GM23248 (cell line): ENCODE measurements at regions not wholly inside any gene's neighbourhood (a gene's known extent, or its start where the extent isn't known, plus 50 kb on each side); places are given as distances from the start of the nearest gene placed in this dataset.
"Not testable (repeated sequence)": the region's sequence is repeated elsewhere in the genome, so short reads cannot be mapped to it uniquely, and the experiment has no call there.

Source experiments
- EZH2 ChIP-seq: fragments of 200-600 bp; sonication (generic); IDR thresholded peaks from 2 replicates; pipeline ENCODE4 v1.6.1; 2018; ENCODE audit warnings: antibody characterized with exemption, mild to moderate bottlenecking; ENCODE audit not compliant: insufficient read depth, poor library complexity, severe bottlenecking
- EZH2phosphoT487 ChIP-seq: fragments of 200-600 bp; sonication (generic); IDR thresholded peaks from 2 replicates; pipeline ENCODE4 v1.6.1; 2018; ENCODE audit warnings: antibody characterized with exemption, moderate library complexity, mild to moderate bottlenecking, low read depth; ENCODE audit not compliant: insufficient read depth

DNA sequence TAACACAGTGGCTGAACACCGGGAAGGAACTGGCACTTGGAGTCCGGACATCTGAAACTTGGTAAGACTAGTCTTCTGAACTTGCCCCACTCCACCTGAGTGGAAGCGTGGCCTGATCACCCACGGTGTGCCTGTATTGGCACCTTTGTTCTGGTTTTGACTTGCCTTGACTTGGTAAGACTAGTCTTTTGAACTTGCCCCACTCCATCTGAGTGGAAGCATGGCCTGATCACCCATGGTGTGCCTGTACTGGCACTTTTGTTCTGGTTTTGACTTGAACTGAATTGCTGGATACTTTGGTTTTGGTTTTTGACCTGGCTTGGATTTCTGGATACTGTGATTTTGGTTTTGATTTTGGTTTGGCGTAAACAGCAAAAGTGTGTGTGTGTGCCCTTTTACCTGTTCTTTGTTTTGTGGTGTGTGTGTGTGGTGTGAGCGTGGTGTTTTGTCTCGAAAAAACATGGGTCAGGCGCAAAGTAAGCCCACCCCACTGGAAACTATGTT, 84.1 kb upstream of the ADGRA3 start:
- not testable (repeated sequence) for TF ChIP-seq EZH2, EZH2phosphoT487
